Choroid plexus epithelial cell (primary cell): ENCODE measurements at regions not wholly inside any gene's neighbourhood (a gene's known extent, or its start where the extent isn't known, plus 50 kb on each side); places are given as distances from the start of the nearest gene placed in this dataset.

Experiments
- DNase-seq: peaks from one replicate; pipeline ENCODE4 v3.0.0-alpha.2; 2010; ENCODE audit warnings: low read depth
- H3K4me3 ChIP-seq: 2 replicates; pipeline ENCODE4 v1.5.1; 2011; ENCODE audit warnings: low read depth, mild to moderate bottlenecking, control low read depth, low read length, moderate library complexity
- TF ChIP-seq, protein P1 (sequence below): conservative IDR thresholded peaks from 2 replicates; pipeline ENCODE4 v1.5.1; 2011; ENCODE audit warnings: low read depth, mild to moderate bottlenecking, control low read depth, inconsistent platforms, low read length, moderate library complexity

DNA sequence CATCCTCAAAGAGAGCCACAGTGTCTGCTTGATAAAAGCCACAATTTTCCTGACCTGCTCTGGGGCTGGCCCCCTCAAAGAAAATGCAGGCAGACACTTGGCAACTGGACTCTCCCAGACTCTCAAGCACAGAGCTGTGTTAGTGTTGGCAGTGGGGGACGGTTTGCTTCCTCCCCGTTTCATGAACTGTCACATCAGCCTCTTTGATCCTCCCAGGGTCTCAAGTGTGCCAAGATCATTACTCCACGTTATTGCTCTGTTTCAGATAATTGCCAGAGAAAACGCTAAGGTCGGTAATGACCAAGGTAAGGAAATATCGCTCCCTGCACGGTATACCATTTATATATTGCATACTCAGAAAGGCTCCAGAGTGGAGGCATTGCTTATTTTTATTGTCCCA, 138.8 kb downstream of the NTMT2 start:
- no peak overlapping the region for H3K4me3 ChIP-seq
- TF ChIP-seq, protein P1, sequence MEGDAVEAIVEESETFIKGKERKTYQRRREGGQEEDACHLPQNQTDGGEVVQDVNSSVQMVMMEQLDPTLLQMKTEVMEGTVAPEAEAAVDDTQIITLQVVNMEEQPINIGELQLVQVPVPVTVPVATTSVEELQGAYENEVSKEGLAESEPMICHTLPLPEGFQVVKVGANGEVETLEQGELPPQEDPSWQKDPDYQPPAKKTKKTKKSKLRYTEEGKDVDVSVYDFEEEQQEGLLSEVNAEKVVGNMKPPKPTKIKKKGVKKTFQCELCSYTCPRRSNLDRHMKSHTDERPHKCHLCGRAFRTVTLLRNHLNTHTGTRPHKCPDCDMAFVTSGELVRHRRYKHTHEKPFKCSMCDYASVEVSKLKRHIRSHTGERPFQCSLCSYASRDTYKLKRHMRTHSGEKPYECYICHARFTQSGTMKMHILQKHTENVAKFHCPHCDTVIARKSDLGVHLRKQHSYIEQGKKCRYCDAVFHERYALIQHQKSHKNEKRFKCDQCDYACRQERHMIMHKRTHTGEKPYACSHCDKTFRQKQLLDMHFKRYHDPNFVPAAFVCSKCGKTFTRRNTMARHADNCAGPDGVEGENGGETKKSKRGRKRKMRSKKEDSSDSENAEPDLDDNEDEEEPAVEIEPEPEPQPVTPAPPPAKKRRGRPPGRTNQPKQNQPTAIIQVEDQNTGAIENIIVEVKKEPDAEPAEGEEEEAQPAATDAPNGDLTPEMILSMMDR: no peak
- no peak for DNase-seq

DNA sequence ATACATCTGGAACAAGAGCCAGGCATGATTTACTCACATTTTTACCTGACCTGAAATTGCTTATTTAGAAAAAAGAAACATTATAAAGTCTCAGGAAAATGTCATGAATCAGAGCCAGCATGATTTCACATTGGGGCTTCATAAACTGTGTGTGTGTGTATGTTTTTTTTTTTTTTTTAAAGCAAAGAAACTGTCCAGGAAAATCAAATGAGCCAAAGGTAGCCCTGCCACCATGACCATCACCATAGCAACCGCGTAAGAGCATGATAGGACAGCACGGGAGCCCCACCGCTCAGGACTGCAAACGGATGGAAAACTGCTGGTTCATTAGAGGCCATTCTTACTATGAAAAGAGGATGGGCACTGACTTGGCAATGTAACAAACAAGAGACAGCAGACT, 139.2 kb downstream of the NTMT2 start:
- DNase-seq: peak; percentile 7
- TF ChIP-seq, protein P1: no peak
- H3K4me3 ChIP-seq: no peak overlapping the region

DNA sequence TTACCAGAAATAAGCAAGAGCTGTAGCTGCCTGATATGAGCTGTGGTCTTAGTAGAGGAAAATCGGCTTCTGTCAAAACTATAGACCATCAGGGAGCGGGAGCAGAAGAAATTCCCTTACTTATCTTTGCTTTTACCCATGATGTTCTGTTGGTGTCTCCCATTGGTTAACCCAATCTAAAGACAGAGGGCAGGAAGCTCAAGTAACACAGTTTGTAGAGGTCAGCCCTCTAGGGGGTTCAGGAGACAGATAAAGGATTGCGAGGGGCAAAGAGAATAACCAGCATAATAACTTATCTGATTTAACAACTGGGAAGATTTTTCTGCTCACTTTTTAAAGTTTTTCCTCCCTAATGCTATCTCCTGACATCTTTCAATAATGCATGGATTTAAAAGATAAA, 142.4 kb downstream of the NTMT2 start:
- no peak for DNase-seq
- TF ChIP-seq, protein P1: no peak

DNA sequence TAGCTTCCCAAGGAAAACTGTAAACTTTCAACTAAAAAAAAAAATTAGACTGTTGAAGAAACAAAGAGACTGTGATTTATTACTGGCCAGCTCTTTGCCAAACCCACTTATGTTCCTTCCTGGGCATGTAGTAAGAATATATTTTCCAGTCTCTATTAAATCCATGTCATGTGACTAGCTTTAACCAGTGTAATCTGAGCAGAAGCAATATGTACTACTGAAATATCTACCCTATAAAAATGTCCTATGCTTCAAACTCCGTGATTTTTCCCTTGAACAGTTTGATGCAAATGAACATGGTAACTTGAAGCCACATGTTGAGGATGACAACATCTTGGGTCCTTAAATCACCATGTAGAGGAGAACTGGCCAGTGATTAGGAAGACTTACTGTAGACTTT, 144.5 kb downstream of the NTMT2 start:
- TF ChIP-seq, protein P1: no peak
- H3K4me3 ChIP-seq: no peak overlapping the region
- no peak for DNase-seq

More for the DNA sequence above, 142.4 kb downstream of the NTMT2 start:
- H3K4me3 ChIP-seq: no peak overlapping the region

DNA sequence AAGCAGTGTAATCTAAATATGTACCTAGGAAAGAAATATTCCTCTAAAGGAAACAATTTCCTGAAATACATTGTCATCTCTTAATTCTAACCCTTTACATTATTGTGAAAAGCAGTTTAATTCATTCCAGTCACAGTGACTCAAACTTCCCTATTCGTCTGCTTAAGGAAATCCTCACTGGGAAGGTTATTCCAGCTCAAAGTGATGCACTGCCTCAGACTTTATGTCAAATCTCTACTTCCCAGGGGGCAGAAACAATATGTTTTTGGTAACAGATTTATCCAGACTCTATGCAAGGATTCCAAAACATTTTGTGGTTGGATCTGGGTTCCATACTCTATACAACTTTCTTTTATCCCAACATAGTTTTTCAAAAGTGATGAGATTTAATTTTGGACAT, 145.2 kb downstream of the NTMT2 start:
- TF ChIP-seq, protein P1: no peak
- no peak for DNase-seq
- no peak overlapping the region for H3K4me3 ChIP-seq

DNA sequence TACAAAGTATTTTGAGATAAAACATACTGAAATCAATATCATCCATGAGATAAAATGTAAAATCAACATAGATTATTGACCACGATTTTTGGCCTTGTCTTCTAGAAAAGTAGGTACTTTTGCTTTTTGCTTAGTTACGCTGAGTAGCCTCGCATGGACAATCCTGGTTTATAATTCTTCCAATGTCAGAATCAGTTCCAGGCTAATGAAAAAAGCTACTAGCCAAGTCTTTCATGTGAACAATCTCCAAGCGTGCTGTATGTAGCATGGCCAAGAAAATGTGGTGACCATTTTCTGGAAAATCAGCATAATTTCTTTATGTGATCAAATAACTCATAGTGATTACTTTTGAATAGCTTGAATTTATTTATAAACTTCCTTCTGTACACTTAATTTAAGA, 145.8 kb downstream of the NTMT2 start:
- TF ChIP-seq, protein P1: no peak
- DNase-seq: no peak
- no peak overlapping the region for H3K4me3 ChIP-seq

DNA sequence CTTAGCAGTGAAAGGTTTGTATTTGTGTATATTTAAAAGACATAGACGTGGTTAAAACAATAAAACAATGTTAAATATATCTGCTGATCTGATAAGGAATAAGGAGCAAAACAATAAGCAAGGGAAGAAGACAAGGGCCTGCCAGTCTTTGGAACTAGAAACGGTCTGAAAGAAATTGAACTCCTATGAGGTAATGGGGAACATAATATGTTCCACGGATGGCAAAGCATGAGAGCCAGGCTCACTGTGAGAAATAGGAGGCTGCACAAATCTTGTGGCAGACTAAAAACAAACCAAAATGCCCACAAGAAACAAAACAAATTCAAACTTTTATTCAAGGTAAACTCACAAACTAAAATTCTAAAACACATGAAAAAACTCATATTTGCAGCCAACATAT, 150.5 kb downstream of the NTMT2 start:
- DNase-seq: no peak
- TF ChIP-seq, protein P1: no peak
- H3K4me3 ChIP-seq: no peak overlapping the region
